ENCODE measurements at regions not wholly inside any gene's neighbourhood (a gene's known extent, or its start where the extent isn't known, plus 50 kb on each side); places are given as distances from the start of the nearest gene placed in this dataset.

DNA sequence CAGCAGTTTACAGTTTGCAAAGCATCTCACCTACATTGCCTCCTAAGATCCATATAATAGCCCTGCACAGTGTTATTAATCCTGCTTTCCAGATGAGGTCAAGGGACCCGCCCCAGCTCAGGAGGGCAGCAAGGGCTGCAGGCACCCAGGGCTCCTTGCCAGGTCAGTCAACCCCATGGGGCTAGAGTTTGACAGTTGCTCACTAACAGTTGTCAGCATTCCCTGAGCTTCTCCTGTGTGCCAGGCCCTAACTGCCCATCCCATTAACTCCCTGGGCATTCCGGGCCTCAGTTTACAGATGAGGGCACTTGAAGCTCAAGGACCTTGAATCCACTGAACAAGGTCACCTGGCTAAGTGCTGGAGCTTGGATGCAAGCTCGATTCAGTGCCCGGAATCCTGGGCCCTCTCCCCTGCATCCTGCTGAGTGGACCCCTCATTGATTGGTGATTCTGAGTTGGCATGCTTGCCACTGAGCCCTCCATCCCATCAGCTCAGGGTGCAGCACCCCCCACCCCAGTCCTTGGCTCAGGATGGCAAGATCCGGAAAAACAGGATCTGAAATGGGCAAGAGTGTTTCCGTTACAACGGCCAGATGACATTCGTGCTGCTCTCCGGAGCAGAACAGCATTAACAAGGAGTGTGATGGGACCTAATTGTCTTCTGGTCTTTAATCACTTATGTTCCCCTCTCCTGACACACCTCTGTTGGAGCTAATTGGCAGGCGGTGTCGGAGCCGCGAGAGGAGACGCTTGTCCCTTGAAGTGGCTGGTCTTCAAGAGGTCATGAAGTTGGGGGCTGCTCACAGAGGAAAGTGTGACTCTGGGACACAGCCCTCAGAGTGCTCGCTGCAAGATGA lies 87.4 kb upstream of the SHISAL1 start:
- Histone ChIP-seq H3K27ac (ENCODE audit: low read depth, low read length) (no peak overlapping the region), H3K36me3 (ENCODE audit: insufficient read depth, low read length) (no peaks in the 10 kb centered on the region), H2AFZ (ENCODE audit: low read length, unreplicated experiment) (no peak overlapping the region), H3K4me1 (ENCODE audit: control insufficient read depth, insufficient read depth, low read length, unreplicated experiment) (no peaks in the 10 kb centered on the region), H3K79me2 (ENCODE audit: control insufficient read depth, insufficient read depth, low read length, unreplicated experiment) (no peaks in the 10 kb centered on the region), H3K27me3 (ENCODE audit: insufficient read depth, low read length) (no peaks in the 10 kb centered on the region), H3K4me3 (ENCODE audit: low read depth, low read length) (no peak overlapping the region)

DNA sequence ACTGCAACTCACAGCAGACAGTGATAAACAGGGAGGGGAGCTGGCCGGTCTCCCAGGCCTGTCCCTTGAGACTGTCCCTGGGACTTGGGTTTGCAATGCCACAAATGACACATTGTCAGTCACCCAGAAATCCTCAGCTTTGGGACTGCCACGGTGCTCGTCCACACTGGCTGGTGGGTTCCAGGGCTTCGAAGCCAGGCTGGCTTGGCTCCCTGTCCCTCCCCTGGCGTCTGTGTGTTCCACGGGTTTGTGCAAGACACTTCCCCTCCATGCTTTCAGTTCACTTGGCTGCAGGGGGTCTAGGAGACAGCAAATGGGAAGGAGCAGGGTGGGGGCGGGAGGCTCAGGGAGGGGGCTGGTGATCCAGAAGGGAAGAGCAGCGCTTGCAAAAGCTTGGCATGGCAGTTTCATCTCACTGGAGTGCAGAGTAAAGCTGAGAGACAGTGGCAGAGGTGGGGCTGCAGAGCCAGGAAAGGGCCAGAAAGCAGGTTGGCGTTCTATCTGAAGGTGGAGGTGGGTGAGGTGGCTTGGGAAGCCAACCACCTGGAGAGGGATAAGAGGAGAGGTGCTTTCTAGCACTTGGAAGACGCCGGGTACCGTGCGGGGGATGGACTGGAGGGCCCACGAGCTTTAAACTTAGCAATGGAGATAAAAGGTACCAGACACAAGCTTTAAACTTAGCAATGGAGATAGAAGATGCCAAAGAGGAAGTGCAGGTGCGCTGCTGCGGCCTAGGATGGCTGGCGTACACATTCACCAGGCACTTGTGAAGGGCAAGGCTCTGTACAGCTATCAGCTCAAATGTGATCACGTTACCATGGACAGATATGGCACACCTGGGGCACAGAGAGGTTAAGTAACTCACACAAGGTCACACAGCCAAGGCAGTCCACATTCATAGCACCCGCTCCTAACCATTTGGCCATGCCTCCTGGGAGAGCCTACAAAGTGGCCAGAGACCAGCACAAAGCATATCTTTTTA lies 86.4 kb upstream of the SHISAL1 start:
- H3K36me3 ChIP-seq (ENCODE audit: insufficient read depth, low read length): no peaks in the 10 kb centered on the region
- no peak overlapping the region for H2AFZ ChIP-seq (ENCODE audit: low read length, unreplicated experiment)
- H3K27me3 ChIP-seq (ENCODE audit: insufficient read depth, low read length): no peaks in the 10 kb centered on the region

DNA sequence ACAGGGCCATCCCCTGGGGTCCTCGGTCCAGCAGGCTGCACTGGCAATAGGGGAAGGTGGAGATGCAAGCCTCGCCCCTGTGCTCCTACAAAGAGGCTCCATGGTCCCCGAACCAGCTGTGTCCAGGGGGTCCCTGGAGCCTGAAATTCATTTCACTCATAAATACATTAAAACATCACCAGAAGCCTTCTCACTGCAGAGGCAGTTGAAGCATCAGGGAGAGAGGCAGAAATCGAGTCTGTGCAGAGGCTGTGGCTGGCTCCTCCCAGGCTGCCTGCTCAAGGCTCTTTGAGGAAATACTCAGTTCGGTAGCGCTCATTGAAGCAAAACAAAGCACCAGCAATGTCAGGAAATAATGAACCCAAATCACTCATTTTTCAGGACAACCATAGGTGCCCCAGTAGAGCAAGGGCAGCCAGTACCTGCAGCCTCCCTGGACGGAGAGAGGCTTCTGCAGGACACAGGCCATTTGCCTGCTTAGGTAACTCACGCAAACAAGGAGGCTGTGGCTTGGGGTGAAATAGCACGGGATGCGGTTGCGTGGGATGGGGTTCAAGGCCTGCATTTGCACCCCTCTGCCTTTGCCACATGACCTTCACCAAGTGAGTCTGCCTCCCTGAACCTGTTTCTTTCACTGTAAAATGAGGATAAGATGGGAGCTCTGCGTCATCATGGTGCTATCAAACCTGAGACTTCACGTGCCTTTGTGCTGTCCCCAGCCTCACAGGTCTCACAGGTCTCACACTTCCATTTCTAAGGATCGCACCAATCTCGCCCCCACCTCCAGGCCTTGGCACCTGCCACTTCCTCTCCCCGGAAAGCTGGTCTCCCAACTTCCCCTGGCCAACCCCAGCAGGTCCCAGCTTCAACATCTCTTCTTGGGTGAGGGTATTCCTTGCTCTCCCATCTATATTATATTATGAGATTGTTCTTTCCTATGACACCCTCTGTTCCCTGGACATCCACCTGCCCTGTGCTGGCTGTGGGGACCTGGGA lies 84.3 kb upstream of the SHISAL1 start:
- no peaks in the 10 kb centered on the region for H3K27me3 ChIP-seq (ENCODE audit: insufficient read depth, low read length)
- H3K36me3 ChIP-seq (ENCODE audit: insufficient read depth, low read length): no peaks in the 10 kb centered on the region
- no peaks in the 10 kb centered on the region for H3K79me2 ChIP-seq (ENCODE audit: control insufficient read depth, insufficient read depth, low read length, unreplicated experiment)
- H3K4me3 ChIP-seq (ENCODE audit: low read depth, low read length): no peak overlapping the region
- no peaks in the 10 kb centered on the region for H3K4me1 ChIP-seq (ENCODE audit: control insufficient read depth, insufficient read depth, low read length, unreplicated experiment)
- H2AFZ ChIP-seq (ENCODE audit: low read length, unreplicated experiment): no peak overlapping the region
- H3K27ac ChIP-seq (ENCODE audit: low read depth, low read length): no peak overlapping the region

More for the DNA sequence above, 86.4 kb upstream of the SHISAL1 start:
- Histone ChIP-seq H3K4me3 (ENCODE audit: low read depth, low read length) (no peak overlapping the region), H3K79me2 (ENCODE audit: control insufficient read depth, insufficient read depth, low read length, unreplicated experiment) (no peaks in the 10 kb centered on the region), H3K4me1 (ENCODE audit: control insufficient read depth, insufficient read depth, low read length, unreplicated experiment) (no peaks in the 10 kb centered on the region), H3K27ac (ENCODE audit: low read depth, low read length) (no peak overlapping the region)

DNA sequence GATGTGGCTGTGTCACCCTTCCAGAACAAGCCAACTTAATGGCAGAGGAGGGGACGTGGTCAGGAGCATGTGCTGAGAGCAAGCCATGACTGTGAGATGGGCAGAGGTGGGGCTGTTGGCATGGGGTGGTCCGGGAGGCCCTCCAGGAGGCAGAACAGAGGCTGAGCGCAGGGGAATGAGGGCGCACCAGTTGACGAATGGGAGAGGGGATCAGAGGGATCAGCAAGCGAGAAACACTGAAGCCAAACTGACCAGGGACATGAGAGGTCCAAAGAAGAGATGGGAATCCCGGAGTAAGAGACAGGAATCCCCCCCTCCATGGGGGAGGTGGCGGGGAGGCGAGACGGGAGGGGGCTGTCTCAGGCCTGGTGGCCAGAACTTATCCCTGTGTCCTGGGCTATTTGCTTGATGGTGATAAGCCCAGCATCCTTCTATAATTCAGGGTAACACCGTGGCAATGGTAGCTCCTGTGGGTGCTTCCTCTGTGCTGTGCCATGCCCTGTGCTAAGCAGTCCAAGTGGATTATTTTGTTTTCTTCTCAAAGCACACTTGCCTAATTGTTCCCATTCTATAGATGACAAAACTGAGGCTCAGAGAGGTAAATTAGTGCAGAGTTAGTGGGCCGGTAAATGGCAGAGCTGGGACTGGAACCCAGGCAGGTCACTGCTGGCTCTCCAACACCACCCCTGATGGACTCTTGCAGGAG lies 83.4 kb upstream of the SHISAL1 start:
- H2AFZ ChIP-seq (ENCODE audit: low read length, unreplicated experiment): no peak overlapping the region

DNA sequence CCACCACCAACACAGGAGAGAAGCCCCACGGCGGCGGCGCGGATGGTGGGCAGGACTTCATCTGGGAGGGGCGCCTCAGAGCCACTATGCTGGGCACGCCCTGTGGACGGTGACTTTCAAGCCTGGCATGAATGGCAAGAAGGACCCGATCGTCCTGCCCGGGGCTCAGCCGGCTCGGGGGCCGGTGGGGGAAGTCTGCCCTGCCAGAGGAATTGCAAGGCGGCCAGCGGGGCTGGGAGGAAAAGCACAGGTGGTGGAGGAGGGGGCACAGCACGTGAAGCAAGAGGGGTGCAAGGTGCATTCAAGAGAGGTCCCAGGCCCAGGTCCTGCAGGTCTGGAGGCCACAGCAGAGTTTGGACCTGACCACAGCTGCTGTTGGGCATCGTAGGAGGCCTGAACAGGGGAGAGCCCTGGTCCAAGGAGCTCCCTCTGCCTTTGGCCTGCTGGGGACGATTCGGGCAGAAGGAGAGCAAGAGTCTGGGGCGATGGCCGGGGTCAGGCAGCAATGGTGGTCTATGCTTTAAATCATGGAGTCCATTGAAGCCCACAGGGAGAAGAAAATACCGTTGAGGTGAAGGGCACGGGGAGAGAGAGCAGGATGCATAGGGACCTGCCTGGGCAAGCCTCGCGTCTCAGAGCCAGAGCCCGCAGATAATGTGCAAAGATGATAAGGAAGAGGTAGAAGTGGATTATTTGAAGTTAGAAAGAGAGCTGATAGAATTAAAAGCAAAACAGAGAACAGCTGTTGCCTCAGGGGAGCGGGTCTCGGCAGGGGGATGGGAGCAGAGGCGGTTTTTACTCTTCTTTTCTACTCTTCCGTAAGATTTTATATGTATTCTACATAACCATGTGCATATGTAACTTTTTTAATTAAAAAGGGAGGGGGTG lies 82.6 kb upstream of the SHISAL1 start:
- H3K4me3 ChIP-seq (ENCODE audit: low read depth, low read length): no peak overlapping the region
- no peaks in the 10 kb centered on the region for H3K4me1 ChIP-seq (ENCODE audit: control insufficient read depth, insufficient read depth, low read length, unreplicated experiment)
- H2AFZ ChIP-seq (ENCODE audit: low read length, unreplicated experiment): no peak overlapping the region
- no peaks in the 10 kb centered on the region for H3K27me3 ChIP-seq (ENCODE audit: insufficient read depth, low read length)
- no peak overlapping the region for H3K27ac ChIP-seq (ENCODE audit: low read depth, low read length)
- no peaks in the 10 kb centered on the region for H3K36me3 ChIP-seq (ENCODE audit: insufficient read depth, low read length)
- no peaks in the 10 kb centered on the region for H3K79me2 ChIP-seq (ENCODE audit: control insufficient read depth, insufficient read depth, low read length, unreplicated experiment)

More for the DNA sequence above, 83.4 kb upstream of the SHISAL1 start:
- Histone ChIP-seq H3K27me3 (ENCODE audit: insufficient read depth, low read length) (no peaks in the 10 kb centered on the region), H3K4me3 (ENCODE audit: low read depth, low read length) (no peak overlapping the region), H3K79me2 (ENCODE audit: control insufficient read depth, insufficient read depth, low read length, unreplicated experiment) (no peaks in the 10 kb centered on the region), H3K27ac (ENCODE audit: low read depth, low read length) (no peak overlapping the region), H3K36me3 (ENCODE audit: insufficient read depth, low read length) (no peaks in the 10 kb centered on the region), H3K4me1 (ENCODE audit: control insufficient read depth, insufficient read depth, low read length, unreplicated experiment) (no peaks in the 10 kb centered on the region)

DNA sequence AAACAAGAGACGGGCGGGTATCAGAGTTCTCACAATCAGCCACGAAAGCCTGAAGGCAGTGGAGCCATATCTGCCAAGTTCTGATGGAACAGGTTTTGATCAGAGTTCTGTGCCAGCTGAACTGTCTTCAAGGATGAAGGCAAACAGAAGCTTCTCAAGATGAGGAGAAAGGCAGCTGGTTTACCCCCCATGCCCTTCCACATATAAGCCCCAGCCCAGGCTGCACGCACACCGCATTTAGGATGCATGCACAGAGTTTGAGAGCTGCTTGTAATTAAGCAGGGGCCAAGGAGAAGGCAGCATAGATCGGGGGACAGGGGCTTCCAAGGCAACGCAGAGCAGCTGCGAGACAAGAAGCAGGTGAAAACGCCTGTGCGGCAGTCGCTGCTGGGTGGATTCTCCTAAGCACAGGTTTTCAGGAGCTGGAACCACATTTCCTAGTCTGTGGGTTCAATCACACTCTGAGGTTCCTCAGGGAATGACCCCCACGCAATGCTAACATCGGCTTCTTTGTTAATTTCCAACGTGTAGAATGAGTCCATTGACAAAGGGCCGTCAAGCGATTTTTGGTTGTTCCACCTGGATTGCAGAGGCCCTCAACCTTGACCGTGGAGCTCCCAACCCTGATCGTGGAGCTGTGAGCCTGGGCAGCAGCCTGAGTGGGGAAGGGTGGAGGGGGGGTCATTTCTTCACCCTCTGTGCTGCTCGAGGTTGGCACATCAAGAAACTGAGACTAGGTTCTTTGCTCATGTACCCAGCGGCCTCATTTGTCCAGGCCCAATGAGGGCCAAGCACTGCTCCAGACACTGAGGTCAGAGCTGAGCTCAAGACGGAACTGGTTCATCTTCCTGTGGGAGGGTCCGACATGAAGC lies 81.7 kb upstream of the SHISAL1 start:
- H2AFZ ChIP-seq (ENCODE audit: low read length, unreplicated experiment): no peak overlapping the region
- no peaks in the 10 kb centered on the region for H3K36me3 ChIP-seq (ENCODE audit: insufficient read depth, low read length)
- no peak overlapping the region for H3K27ac ChIP-seq (ENCODE audit: low read depth, low read length)
- H3K27me3 ChIP-seq (ENCODE audit: insufficient read depth, low read length): no peaks in the 10 kb centered on the region
- no peaks in the 10 kb centered on the region for H3K79me2 ChIP-seq (ENCODE audit: control insufficient read depth, insufficient read depth, low read length, unreplicated experiment)
- H3K4me3 ChIP-seq (ENCODE audit: low read depth, low read length): no peak overlapping the region
- H3K4me1 ChIP-seq (ENCODE audit: control insufficient read depth, insufficient read depth, low read length, unreplicated experiment): no peaks in the 10 kb centered on the region

DNA sequence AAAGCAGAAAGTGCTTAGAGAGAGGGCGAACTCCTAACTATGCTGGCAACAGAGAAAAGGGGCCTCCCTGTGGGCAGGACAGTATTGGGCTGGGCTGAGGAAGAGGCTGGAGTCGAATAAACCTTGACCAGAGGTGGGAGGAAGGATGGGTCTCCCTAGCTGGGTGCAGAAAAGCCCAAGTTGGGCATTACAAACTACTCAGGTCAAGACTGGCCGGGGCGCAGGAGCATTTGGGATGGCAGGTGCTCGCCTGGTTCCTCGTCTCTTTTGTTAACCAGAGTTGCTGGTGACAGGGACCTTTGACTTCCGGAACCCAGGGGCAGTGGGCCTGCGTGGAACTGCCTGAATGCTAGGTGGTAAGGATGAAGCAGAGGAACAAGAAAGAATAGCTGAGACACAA lies 80.3 kb upstream of the SHISAL1 start:
- Histone ChIP-seq H3K36me3 (ENCODE audit: insufficient read depth, low read length) (no peaks in the 10 kb centered on the region), H3K27ac (ENCODE audit: low read depth, low read length) (no peak overlapping the region), H3K79me2 (ENCODE audit: control insufficient read depth, insufficient read depth, low read length, unreplicated experiment) (no peaks in the 10 kb centered on the region), H3K4me1 (ENCODE audit: control insufficient read depth, insufficient read depth, low read length, unreplicated experiment) (no peaks in the 10 kb centered on the region), H3K4me3 (ENCODE audit: low read depth, low read length) (no peak overlapping the region), H2AFZ (ENCODE audit: low read length, unreplicated experiment) (no peak overlapping the region), H3K27me3 (ENCODE audit: insufficient read depth, low read length) (peaks cover 2% of the 10 kb centered on the region; the same call in 1 of the 2 replicates)

DNA sequence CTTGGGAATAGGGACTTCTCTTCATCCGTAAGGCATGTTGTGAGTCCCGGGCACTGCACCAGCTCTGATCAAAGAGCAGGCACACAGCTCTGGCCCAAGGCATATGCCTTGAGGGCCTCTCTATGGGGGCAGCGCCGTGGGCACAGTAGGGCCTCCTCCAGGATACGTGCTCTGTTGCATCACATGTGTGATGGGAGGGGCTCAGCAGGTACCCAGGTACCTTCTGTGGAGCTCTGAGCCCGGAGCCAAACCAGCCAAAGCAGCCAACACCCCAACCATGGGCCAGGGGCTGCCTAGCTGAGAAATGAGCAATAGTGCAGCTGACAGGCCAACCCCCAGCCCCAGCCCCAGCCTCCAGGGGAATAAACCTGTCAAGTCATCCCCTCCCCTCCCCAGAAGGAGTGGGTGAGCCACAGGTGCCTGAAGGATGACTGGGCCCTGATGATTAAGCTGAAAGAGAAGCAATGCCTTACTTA lies 79.7 kb upstream of the SHISAL1 start:
- no peaks in the 10 kb centered on the region for H3K4me1 ChIP-seq (ENCODE audit: control insufficient read depth, insufficient read depth, low read length, unreplicated experiment)
- no peaks in the 10 kb centered on the region for H3K36me3 ChIP-seq (ENCODE audit: insufficient read depth, low read length)
- no peak overlapping the region for H3K4me3 ChIP-seq (ENCODE audit: low read depth, low read length)
- H3K27me3 ChIP-seq (ENCODE audit: insufficient read depth, low read length): peaks cover 4% of the 10 kb centered on the region; the same call in 1 of the 2 replicates
- H3K27ac ChIP-seq (ENCODE audit: low read depth, low read length): no peak overlapping the region
- no peak overlapping the region for H2AFZ ChIP-seq (ENCODE audit: low read length, unreplicated experiment)
- H3K79me2 ChIP-seq (ENCODE audit: control insufficient read depth, insufficient read depth, low read length, unreplicated experiment): no peaks in the 10 kb centered on the region
